ENCODE measurements at regions not wholly inside any gene's neighbourhood (a gene's known extent, or its start where the extent isn't known, plus 50 kb on each side); places are given as distances from the start of the nearest gene placed in this dataset.

DNA sequence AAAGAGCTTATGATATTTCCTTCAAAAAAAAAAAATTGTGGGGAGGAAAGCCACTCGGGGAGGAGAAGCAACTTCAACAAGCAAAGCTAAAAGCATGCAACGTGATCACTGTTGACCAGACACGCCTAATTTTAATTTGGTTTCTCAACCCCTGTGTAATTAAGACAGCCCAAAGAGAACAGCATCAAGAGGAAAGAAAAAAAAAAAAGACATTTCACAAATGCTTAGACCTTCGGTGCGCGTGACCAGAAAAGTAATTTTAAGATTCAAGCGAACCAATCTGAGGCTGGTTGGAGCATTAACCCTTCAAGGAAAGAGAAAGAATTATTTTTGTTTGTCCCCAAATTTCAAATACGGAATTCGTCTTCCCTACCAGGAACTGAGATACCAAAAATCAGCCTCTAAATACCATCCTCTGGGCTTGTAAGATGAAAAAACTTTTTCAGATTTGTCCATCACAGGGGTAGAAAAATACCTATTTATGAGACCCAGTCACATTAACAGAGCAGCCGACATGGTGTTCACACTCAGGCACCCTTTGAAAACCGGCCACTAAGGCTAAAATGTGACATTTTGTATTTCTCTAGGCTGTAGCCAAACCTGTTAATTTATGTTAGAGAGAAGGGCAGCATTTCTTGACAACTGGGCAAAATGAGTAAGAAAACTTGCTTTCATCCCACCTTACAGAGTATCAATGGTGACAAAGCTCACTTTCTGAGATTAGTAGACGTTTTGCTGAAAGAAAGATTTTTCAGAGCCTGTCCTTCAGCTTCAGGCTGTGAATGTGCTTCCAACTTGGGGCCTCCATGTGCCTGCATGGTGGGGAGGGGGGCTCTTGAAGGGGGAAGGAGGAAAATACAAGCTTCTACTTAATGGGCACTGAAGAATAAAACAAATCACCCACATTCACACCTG, 179.9 kb upstream of the KLF14 start:
- DNase-seq: no peak

DNA sequence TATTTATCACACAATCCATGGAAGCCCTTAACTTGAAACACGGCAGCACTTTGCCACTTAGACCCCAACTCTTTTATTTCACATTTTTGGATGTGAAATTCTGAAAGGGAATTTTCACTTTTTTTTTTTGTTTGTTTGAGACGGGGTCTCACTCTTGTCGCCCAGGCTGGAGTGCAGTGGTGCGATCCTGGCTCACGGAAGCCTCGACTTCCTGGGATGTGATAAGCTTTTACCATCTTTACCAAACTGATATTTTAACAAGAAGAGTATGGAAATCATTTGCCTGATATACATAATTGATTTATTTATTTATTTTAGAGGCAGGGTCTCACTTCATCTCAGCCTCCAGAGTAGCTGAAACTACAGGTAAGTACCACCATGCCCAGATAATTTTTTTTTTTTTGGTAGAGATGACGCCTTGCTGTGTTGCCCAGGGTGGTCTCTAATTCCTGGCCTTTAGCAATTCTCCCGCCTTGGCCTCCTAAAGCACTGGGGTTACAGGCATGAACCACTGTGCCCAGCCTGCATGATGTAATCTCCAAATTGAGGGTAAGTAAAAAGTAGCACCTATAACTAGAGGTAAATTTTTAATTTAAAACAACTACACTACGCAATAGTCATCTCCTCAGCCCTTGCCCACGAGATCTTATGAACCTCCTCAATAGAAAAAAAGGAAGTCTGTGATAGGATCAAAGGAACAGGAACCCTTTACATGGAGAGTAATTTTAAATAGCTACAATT, 180.7 kb upstream of the KLF14 start:
- no peak for DNase-seq

DNA sequence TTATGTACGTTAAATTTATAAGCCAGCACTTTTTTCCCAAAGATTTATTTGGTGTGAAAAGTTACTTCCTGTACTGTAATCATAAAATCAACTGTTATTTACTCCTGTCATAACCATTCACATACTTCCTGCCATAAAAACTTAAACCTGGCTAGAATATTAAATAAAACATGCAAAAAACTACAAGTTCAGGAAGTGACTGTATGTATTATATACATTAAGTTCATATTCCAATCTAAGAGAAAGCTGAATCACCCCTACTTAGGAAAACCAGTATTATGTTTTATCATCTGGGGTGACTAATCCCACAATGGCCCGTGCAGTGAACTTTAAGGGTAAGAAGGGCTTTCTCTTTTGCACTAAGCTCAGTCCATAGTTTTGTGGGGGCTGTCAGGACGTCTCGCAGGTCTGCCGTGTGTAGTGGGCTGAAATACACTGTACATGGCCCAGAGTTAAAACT, 183.7 kb upstream of the KLF14 start:
- DNase-seq: peak; percentile 36

DNA sequence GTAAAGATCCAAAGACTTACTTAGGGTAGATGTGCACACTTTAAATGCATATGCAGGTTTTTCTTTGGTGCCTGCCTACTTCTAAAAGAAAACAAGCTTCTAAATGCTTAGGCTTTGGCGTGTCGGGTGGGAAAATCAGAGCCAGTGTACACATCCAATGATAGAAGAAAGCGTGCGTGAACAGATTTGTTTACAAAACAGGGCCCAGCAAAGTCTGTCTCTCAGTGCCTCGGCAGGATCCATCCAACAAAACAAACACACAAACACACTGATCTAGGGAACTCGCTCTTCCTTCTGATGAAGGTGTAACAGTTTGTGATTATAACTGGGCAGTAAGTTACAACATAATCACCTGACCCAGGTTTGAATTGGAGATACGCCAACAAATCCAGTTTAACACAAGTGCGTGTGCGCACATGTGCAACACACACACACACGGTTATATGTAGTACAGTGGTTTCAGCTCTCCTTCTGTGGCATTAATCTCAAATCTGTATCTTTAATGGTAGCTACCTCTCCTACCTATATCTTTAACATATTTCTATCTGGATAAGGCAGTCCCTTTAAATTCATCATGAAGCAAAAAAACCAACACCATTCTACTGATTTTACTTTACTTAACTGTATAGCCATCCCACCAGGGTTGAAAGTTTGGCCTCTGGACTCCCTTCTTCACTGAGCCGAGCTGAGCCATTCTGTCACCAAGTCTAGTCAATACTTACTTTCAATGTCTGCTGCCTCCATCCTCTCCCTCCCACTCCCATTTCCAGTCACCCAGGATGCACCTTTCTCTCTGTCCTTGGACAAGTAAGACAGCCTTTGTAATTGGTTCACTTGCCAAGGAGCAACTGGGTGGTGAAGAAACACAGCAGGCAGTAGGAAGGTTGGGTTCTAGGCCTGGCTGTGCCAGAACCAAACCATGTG, 184.4 kb upstream of the KLF14 start:
- DNase-seq: no peak

DNA sequence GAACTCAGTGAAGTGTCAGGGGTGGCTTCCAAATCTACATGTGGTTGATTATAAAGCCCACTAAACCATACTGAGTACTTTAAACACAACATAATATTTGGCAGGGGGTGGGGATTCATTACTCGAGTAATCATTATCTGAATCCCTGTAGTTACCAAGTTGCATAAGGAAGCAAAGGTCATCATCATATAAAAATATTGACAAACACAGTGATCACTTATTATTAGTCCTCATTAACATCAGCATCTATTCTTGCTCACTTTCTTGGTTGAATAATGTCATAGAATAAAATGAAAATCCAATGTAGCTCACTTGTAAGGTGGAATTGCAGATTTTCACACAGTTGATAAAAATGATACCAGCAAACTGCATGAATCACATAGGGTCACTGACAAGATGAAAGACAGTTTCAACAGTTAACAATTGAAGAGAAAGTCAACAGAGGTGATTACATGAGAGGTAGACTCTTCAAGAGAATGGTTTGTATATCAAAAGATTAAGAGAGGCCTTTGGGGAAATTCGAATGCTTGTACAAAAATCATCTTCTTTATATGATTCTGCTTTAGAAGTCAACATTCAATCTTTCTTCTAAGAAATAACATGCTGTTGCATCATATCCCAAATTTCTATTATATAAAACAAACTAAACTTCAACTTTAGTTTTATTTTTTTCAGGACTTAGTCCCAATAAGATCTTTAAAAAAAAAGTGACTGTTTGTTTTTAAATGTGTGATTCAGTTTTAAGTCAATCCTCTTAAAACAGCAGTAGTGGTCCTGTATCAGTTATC, 185.5 kb upstream of the KLF14 start:
- DNase-seq: no peak

DNA sequence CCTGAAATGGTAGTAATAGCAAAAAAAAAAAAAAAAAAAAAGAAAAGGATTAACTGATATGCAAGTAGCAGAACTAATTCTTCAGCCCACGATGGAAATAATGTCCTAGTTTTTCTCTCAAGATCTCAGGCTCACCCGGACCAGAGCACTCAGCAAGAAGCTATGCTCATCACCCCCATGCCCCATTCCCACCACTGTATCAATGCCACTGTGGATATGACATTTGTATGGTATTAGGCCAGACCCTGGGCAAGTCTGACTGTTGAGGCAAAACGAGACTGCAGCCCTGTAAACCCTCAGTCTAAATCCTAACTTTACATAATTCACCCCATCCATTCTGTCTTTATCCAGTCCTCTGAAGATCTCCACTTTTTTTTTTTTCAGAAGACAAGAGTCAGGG, 186.1 kb upstream of the KLF14 start:
- no peak for DNase-seq

DNA sequence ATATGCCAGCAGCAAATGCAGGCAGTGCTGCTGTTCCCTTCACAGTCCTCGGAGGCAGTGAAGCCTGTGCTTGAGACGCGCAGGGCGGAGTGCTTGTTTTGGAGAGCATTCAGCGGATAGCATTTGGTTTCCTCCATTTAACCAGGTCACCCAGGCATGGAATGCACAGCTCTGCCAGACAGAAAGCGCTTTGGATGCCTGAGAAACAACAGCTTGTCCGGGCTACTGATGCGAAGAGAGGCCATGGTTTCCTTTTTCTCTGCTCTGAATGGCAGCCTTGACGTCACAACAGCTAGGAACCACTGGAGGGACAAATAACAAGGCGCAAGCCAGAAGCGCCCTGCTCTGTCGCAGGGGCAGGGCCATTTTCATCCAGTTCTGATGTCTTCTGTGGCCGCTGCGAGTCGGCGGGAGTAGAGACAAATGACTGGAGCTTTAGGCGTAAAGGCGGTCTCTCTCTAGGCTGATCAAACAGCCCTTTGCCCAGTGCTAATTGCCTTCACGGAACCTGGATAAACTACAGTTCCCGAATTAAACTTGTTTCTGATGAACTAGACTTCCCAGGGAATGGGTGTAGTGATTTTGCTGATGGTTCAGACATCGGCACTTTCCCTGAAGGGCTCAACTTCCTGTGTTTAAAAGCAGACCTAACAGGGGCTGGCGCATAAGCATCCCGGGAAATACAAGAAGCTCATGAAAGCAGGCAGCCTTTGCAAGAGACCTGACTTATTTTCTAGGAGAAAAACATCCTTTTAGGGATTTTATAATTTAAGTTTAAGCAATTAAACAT, 187.6 kb upstream of the KLF14 start:
- DNase-seq: no peak

DNA sequence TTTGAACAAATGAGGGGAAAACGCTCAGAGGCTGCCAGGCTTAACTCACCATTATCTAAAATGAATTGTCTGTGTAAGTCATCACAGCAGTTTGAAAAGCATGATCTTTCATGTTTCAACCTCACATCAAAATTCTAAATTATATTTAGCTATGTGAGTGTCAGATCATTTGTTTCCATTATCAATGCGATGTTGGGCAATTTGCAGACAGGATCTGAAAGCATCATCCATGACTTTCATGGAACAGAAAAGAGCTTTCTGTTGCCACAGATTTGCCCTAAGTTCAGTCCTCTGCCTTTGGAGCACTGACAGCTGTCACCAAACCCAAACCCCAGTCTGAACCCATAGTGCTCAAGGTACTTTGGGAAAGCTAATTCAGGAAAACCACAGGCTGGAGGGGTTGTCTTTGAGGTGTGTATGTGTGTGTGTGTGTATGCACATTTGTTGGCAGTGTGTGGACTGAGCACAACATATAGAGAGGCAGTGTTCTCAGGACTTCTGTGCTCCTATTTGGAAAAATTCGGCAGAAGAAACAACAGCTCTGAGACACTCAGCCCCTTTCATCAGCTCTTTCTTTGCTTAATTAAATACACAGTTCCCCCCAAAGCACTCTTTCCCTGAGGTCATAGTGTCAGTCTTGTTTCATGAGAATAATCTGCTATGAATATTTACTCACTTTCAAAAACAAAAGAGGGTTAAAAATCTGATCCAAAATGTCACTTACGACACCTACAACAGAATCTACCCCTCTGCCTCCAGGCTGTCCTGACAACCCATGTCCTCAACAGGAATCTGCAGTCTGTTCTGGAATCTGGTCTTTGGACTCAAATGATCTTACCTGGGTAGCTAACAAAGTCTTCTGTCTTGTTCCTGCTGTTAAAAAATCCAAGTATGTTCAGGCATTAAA, 188.5 kb upstream of the KLF14 start:
- DNase-seq: no peak

DNA sequence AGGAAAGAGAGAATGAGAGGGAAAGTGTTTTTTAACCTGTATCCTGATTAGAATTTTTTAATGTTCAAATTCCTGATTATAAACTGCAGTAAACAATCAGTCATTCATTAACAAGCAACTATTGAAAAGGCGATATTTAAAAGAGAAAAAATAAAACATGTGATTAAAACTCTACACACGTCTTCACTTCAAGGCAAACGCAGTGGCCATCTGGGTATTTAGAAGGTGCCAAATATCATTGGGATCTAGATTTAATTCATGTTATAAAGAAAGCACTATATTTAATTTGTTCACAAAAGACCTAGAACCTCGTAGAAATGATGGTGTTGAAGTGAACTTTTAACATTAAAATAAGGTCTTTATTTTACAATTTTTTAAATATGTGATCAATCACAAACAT, 189.4 kb upstream of the KLF14 start:
- DNase-seq: no peak

DNA sequence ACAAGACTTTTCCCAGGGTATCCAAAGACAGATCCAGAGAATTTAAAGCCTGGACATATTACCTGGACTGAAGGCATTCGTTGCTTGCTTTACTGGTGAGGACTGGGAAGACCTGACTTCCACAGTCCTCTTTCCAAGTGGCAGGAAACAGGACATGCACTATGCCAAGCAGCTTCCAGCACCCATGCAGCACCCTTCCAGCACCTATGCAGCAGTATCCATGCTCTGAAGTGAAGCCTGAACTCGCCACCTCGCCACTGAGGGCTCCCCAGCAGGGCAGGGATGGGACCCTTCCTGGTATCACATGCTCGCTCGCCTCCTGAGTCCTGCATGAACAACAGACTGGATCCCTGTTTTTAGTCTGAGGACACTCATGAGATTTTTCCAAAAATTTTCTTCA, 189.9 kb upstream of the KLF14 start:
- no peak for DNase-seq

DNA sequence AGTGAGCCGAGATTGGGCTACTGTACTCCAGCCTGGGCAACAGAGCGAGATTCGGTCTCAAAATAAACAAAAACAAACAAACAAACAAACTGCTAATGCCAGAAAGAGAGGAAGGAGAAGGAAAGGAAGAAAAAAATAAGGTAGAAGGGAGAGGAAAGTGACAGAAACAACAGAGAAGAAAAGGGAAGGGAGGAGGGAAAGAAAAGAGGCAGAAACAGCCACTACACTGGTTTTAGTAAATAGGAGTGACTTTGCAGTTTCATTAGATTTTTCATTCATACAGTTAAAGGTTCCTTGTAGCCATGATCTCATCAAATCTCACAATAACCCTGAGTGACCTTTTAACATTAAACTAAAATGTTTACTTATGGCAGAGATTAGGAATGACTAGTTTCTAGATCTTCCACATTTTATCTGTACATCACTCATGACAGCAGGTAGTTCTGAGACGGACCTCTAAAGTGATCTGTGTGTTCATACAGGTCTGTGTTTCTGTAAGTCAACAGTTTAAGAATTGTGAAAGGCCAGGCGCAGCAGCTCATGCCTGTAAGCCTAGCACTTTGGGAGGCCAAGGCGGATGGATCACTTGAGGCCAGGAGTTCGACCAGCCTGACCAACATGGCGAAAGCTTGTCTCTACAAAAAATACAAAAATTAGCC, 191.3 kb upstream of the KLF14 start:
- no peak for DNase-seq

DNA sequence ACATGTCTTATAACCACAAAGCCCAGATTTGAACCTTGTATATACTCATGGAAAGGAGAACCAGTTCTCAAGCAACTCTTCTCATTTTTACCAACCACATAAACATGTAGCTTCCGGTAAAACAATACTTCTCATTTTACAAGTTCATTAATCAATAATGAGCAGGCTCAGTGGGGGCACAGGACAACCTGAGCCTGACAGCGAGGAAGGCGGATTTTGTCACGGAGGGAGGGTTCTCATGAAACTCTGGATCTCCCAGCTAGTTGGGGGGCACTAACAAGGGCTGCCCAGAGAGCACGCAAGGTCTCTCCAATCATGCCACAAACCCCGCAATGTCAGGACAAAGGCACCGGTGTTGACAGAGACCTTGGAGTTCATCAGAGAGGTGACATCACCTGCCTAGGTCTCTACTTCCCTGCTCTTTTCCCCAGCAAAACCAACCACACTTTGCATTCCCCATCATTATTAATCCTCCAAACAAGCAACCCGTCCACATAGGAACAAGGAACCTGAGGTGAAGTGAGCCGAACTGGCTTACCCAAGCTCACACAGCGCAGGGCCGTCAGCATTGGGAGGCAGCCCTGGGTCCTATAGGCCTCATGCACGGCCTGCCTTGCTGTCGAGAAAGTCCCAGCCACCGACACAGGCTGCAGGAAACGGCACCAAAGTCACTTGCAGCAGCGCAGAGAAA, 192.1 kb upstream of the KLF14 start:
- peak; percentile 48 for DNase-seq

DNA sequence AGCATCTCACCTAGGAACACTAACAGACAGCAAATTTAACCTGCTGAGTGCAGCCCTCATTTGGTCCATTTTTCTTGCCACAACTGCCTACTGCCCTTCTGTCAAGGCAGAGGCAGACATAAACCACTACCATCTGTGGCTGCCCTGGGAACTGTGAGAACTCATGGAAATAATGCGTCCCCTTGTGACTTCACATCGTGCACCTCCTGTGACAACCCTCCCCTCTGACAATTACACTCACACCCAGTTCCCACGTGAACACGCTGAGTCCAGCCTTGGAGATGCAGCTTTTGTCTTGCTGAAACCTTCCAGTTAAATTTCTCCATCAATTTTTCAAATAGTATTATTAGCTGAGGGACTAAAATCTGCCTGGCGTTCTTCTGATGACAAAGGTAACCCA, 193.1 kb upstream of the KLF14 start:
- no peak for DNase-seq

DNA sequence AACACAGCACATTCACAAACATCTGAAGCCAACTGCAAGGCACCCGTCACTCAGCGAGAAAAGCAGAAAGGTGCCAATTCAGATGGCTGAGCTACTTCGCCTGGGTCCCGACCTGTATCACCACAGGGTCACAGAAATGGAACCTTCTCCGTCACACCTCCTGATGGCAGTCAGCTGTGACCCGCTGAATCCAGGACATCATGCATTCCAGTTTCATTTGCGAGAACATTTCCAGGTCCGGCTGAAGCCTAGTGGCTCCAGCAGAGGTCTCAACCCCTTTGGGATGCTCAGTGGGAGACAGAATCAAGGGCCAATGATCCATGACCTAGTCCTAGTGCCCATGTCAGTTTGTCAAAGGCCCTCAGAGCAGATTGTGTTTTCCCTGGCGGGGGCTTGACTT, 193.6 kb upstream of the KLF14 start:
- no peak for DNase-seq

DNA sequence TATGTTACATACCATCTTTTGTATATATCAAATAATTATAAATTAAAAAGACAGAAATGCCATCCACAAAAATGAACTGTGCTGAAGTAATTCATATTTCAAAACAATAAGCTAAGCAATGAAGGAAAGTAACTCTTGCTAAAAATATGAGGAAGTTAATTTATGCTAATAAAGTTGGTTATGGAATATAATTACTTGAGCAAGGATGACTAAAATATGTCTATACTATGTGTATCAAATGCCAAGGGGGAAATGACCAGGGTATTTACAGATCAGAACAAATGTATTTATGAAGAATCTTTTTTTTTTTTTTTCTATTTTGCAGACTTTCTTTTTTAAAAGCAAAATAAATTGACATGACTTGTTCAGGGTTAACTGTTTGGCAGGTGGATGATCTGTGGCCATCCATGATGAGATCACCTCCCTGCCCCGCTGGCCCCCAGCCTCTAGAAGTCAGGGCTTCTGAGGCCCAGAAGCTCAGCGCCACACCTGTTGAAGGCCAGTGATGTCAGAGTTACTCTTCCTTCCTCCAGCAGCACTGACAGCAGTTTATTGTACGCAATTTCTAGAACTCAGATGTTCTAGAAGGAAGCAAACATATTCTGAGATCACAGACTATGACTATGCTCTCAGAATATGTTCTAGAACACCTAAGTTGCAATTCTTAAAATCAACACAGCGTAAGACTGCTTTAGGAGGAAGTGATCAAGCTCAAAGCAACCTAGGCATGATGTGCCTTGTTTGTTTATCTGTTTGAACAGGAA, 196.1 kb upstream of the KLF14 start:
- DNase-seq: no peak

DNA sequence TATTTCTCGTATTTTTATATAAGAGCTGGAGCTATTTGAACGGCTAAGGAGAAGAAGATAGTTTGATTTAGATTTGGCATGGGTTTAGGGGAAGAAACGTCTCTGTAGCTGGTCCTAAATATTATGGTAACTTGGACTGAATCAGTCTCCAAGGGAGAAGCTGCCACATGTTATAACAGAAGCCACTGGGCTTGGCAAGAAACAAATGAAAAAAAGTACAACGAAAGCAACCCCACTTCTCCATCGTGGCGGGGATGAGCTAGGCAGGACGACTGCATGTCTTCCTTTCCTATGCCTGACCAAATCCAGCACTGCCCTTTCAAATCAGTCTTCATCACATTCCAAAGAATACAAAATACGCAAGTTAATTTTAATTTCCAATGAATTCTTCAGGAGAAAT, 196.7 kb upstream of the KLF14 start:
- DNase-seq: no peak

DNA sequence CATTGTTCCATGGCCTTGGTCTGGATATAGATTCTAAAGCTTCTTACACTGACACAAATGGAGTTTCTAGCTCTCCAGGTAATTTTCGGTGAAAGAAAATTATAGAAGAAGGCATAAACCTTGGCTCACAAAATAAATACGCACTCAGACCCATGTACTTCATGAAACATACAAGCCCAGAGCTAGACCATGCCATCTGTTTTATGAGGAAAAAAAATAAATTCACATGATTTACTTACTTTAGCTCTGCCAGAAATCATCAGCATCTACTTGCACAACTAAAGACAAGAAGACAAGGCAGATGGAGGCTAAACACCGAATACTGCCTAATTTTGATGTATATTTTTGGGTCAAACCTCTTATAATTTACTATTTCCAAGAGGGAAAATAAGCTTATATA, 197.4 kb upstream of the KLF14 start:
- DNase-seq: no peak

DNA sequence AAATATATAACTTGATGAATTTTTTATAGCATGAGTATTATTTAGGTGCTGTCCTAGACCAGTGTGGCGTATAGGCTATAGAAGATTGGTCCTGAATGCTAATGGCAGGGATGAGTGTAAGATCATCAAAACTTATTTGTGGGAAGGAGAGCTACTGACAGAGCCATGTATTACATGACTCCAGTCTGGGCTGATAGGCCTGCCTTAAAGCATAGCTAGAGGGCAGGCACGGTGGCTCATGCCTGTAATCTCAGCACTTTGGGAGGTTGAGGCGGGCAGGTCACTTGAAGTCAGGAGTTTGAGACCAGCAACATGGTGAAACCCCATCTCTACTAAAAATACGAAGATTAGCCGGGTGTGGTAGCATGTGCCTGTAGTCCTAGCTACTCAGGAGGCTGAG, 198.1 kb upstream of the KLF14 start:
- no peak for DNase-seq
